OCI-LY3 (cell line): ENCODE measurements at regions not wholly inside any gene's neighbourhood (a gene's known extent, or its start where the extent isn't known, plus 50 kb on each side); places are given as distances from the start of the nearest gene placed in this dataset.

Source experiments
- H2AFZ ChIP-seq: fragments of 200-600, 300-600 bp; shearing (Covaris generic); 2 replicates; pipeline ENCODE4 v1.6.0; 2014; ENCODE audit warnings: antibody characterized with exemption, low read depth, low read length
- H3K27ac ChIP-seq: fragments of 200-600, 300-600 bp; sonication (generic); 2 replicates; pipeline ENCODE4 v1.5.1; 2014; ENCODE audit warnings: mild to moderate bottlenecking, low read length, moderate library complexity, mixed read lengths
- H3K27me3 ChIP-seq: fragments of 200-600, 300-600 bp; sonication (generic); 2 replicates; pipeline ENCODE4 v1.6.1; 2014; ENCODE audit warnings: low read depth, low read length, mixed read lengths
- H3K36me3 ChIP-seq: fragments of 200-600, 300-600 bp; sonication (generic); replicated peaks from 2 replicates; pipeline ENCODE3; 2014; ENCODE audit warnings: low read depth, low read length, mixed read lengths
- H3K4me1 ChIP-seq: fragments of 300-600, 200-600 bp; sonication (generic); 2 replicates; pipeline ENCODE4 v1.6.1; 2014; ENCODE audit warnings: low read length, mixed read lengths
- H3K4me2 ChIP-seq: fragments of 200-600, 300-600 bp; sonication (generic); 2 replicates; pipeline ENCODE4 v1.6.1; 2014; ENCODE audit warnings: low read length, mixed read lengths
- H3K4me3 ChIP-seq: fragments of 300-600, 200-600 bp; sonication (generic); 2 replicates; pipeline ENCODE4 v1.5.1; 2014; ENCODE audit warnings: antibody characterized with exemption, mild to moderate bottlenecking, low read length, moderate library complexity
- H3K79me2 ChIP-seq: fragments of 300-600, 200-600 bp; shearing (Covaris generic); 2 replicates; pipeline ENCODE4 v1.6.1; 2014; ENCODE audit warnings: mild to moderate bottlenecking, low read length, mixed read lengths
- H3K9ac ChIP-seq: fragments of 300-600, 200-600 bp; shearing (Covaris generic); 2 replicates; pipeline ENCODE4 v1.6.0; 2014; ENCODE audit warnings: mild to moderate bottlenecking, low read length, moderate library complexity
- H3K9me3 ChIP-seq: fragments of 200-600, 300-600 bp; shearing (Covaris generic); 2 replicates; pipeline ENCODE4 v1.6.1; 2014; ENCODE audit warnings: low read length, mixed read lengths; ENCODE audit not compliant: insufficient read depth
- H4K20me1 ChIP-seq: fragments of 200-600, 300-600 bp; sonication (generic); 2 replicates; pipeline ENCODE4 v1.6.1; 2016; ENCODE audit warnings: low read length, mixed read lengths; ENCODE audit not compliant: insufficient read depth
- CTCF ChIP-seq: fragments of 200-600, 300-600 bp; sonication (generic); IDR thresholded peaks from 2 replicates; pipeline ENCODE4 v1.5.1; 2014; ENCODE audit warnings: antibody characterized with exemption, low read length, low read depth
- EZH2phosphoT487 ChIP-seq: fragments of 200-600 bp; shearing (Covaris generic); IDR thresholded peaks from 2 replicates; pipeline ENCODE4 v1.6.1; 2018; ENCODE audit warnings: antibody characterized with exemption, mixed run types, low read depth

GRCh38 chr6:30799210-30799609, 54.9 kb upstream of the IER3 start:
- H3K79me2 ChIP-seq, result no peaks in the 10 kb centered on the region
- H2AFZ ChIP-seq, result no peak overlapping the region
- H3K27me3 ChIP-seq, result peaks cover 9% of the 10 kb centered on the region; the same call in 1 of the 2 replicates
- no peaks in the 10 kb centered on the region for H3K36me3 ChIP-seq
- no peaks in the 10 kb centered on the region for H3K9me3 ChIP-seq
- no peak for TF ChIP-seq EZH2phosphoT487
- TF ChIP-seq CTCF, result no peak
- no peaks in the 10 kb centered on the region for H3K4me1 ChIP-seq
- H3K27ac ChIP-seq, result no peak overlapping the region
- no peaks in the 10 kb centered on the region for H4K20me1 ChIP-seq
- no peak overlapping the region for H3K9ac ChIP-seq
- no peak overlapping the region for H3K4me2 ChIP-seq
- no peak overlapping the region for H3K4me3 ChIP-seq

- no peak overlapping the region for H3K4me3 ChIP-seq
- H3K27me3 ChIP-seq, result peaks cover 9% of the 10 kb centered on the region; the same call in 1 of the 2 replicates
- no peak overlapping the region for H2AFZ ChIP-seq
- no peaks in the 10 kb centered on the region for H3K9me3 ChIP-seq
- H3K27ac ChIP-seq, result no peak overlapping the region
- no peak overlapping the region for H3K4me2 ChIP-seq
- no peak overlapping the region for H3K9ac ChIP-seq
- H3K36me3 ChIP-seq, result no peaks in the 10 kb centered on the region
- no peaks in the 10 kb centered on the region for H4K20me1 ChIP-seq
- TF ChIP-seq CTCF (no peak), EZH2phosphoT487 (no peak)
- no peaks in the 10 kb centered on the region for H3K79me2 ChIP-seq
- H3K4me1 ChIP-seq, result peaks cover 4% of the 10 kb centered on the region; the same call in 1 of the 2 replicates
Measured at GRCh38 chr6:30798494-30798893, 54.1 kb upstream of the IER3 start.

- H3K27ac ChIP-seq, result no peak overlapping the region
- no peak overlapping the region for H3K4me3 ChIP-seq
- no peaks in the 10 kb centered on the region for H3K36me3 ChIP-seq
- H3K9me3 ChIP-seq, result no peaks in the 10 kb centered on the region
- peaks cover 9% of the 10 kb centered on the region; the same call in 1 of the 2 replicates for H3K27me3 ChIP-seq
- peaks cover 4% of the 10 kb centered on the region; the same call in 1 of the 2 replicates for H3K4me1 ChIP-seq
- TF ChIP-seq CTCF, result no peak
- no peak for TF ChIP-seq EZH2phosphoT487
- no peak overlapping the region for H2AFZ ChIP-seq
- H4K20me1 ChIP-seq, result no peaks in the 10 kb centered on the region
- no peak overlapping the region for H3K4me2 ChIP-seq
- no peak overlapping the region for H3K9ac ChIP-seq
- no peaks in the 10 kb centered on the region for H3K79me2 ChIP-seq
Measured at GRCh38 chr6:30795549-30796293, 51.4 kb upstream of the IER3 start.
